HG03025 (cell line): ENCODE measurements at regions not wholly inside any gene's neighbourhood (a gene's known extent, or its start where the extent isn't known, plus 50 kb on each side); places are given as distances from the start of the nearest gene placed in this dataset.

ENCODE experiments used
- ATAC-seq: cut with Tn5 transposase; IDR thresholded peaks from one replicate; pipeline ENCODE4 v1.9.1; 2021; ENCODE audit warnings: mild to moderate bottlenecking, moderate library complexity; ENCODE audit not compliant: unreplicated experiment, low FRiP score

- ATAC-seq, result no peak
Measured at GRCh38 chr21:27671207-27671606, 704.3 kb upstream of the ADAMTS5 start.

DNA sequence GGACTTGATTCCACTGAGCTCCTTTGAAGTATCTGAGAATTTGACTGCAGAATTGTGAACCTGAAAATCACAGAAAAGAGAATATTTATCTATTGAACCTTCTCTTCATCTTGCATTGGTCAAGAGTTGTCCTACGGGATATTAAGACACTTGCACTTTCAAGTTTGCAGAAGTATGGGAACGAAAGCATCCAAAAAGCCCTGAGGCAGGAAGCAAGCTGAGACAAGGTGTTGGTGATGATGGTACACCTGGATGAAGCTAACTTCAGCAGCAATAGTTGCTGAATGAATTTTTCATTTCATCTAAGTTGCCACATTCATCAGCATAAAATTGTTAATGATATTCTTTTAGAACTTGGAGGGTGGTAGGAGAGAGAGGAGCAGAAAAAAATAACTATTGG, 686.6 kb upstream of the ADAMTS5 start:
- no peak for ATAC-seq

GRCh38 chr21:27649762-27650161, 682.9 kb upstream of the ADAMTS5 start:
- no peak for ATAC-seq

- ATAC-seq, result no peak
Measured at GRCh38 chr21:27649323-27649722, 682.4 kb upstream of the ADAMTS5 start.

- ATAC-seq, result no peak
Measured at GRCh38 chr21:27648560-27648959, 681.7 kb upstream of the ADAMTS5 start.

DNA sequence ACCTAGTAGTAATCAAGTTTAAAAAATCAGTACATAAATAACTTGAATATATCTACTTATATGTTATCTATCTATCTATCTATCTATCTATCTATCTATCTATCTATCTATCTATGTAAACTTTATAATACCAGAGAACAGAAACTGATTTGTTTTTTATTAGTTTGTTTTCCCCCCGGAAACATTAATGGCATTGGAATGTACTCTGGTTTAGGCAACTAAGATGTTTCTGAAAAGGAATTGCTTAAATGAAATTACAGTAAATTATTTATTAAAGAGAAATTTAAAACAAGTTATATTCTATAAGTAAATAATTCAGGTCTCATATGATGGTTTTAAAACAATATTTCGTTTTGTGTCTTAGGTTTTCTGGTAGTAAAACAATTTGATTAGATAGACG, 681.0 kb upstream of the ADAMTS5 start:
- no peak for ATAC-seq

GRCh38 chr21:27647401-27647800, 680.5 kb upstream of the ADAMTS5 start:
- ATAC-seq, result no peak

- no peak for ATAC-seq
Measured at GRCh38 chr21:27646691-27647090, 679.8 kb upstream of the ADAMTS5 start.

GRCh38 chr21:27646056-27646455, 679.2 kb upstream of the ADAMTS5 start:
- no peak for ATAC-seq

DNA sequence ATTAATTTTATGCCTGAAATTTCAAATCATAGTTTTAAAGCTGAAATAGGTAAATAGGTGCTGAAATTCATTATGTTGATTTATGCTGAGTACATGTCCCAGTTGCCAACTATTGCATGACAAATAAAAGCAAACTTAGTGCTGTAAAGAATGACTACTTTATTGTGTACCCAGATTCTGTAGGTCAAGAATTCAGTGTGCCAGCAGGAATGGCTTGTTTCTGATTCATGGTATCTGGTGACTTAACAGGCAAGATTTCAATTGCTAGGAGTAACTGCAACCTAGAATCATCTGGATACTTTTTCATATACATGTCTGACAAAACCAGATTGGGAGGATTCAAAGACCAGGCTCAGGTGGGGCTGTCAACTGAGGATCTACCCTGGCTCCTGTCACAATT, 678.4 kb upstream of the ADAMTS5 start:
- ATAC-seq, result no peak

- no peak for ATAC-seq
Measured at GRCh38 chr21:27643326-27643725, 676.4 kb upstream of the ADAMTS5 start.

- ATAC-seq, result no peak
Measured at GRCh38 chr21:27639286-27639685, 672.4 kb upstream of the ADAMTS5 start.

DNA sequence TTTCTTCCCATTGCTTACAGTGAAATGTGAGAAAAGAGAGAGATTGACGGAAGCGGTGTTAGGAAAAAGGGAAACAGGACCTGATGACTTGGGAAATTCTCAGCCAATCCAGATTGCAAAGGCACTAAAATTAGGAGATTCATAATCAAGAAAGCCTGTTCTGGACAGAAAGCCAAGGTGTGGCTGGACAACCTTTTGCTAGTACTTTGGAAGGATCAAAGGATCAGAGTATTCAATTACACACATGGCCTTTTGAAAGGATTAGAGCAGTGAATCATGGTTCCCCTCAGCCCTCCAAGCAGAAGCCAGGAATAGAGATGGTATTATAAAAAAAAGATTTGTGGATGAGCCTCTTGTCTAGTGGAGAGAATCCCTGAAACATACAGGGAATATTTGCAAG, 669.8 kb upstream of the ADAMTS5 start:
- ATAC-seq, result no peak

- ATAC-seq, result no peak
Measured at GRCh38 chr21:27633631-27634030, 666.7 kb upstream of the ADAMTS5 start.

- ATAC-seq, result no peak
Measured at GRCh38 chr21:27631471-27631870, 664.6 kb upstream of the ADAMTS5 start.

DNA sequence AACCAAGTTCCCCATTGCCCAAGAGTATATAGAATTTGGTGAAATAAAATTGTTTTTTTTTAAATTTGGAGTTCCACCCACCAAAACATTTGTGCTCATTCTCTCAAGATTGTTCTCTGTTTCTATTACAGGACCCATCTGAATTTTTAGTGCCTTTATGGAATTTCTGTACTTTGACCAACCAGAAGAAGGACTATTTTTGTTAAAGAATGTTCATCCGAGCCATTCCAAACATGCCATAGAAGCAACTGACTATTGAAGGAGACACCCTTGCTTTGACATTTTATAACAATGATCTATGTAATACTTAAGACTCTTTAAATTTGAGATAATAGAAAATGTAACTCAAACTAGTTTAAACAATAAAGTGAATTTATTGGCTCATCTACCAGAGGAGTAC, 655.7 kb upstream of the ADAMTS5 start:
- no peak for ATAC-seq

DNA sequence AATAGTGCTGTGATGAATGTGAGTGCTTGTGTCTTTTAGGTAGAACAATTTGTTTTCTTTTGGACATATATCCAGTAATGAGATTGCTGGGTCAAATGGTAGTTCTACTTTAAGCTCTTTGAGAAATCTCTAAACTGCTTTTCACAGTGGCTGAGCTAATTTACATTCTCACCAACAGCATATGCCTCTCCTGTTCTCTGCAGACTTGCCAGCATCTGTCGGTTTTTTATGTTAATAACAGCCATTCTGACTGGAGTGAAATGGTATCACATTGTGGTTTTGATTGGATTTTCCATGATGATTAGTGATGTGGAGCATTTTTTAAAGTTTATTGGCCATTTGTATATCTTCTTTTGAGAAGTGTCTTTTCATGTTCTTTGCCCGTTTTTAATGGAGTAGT, 647.3 kb upstream of the ADAMTS5 start:
- no peak for ATAC-seq

DNA sequence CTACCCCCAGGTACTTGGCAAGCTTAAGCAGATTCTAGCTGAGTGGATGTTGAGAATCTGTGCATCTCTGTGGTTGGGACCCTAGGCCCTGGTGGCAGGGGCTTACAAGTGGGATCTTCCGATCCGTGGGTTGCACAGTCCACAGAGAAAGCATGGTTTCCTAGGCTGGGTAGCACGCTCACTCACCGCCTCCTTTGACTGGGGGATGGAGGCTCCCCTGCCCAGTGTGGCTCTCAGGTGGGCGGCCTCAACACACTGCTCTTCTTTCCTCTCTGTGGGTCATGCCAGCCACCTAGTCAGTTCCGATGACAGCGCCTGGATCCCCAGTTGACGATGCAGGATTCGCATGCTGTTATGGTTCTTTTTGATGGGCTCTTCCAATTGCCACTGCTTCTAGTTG, 639.5 kb upstream of the ADAMTS5 start:
- no peak for ATAC-seq

DNA sequence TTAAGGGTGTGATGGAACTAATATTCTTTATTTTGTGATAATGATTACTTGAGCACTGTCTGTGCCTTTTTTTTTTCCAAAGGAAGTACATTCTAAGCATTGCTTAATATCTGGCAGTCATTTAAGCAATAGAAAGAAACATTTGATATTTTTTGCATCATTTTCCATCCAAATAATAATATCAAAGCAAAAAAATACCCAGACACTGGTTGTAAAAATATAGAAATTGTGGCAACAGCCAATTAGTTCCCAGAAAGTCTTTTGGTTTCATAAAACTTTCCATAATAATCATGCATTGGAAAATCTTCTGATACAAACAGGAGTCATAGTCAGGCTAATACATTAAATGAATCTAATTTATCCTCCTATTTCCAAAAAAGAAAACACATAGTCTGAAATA, 629.3 kb upstream of the ADAMTS5 start:
- no peak for ATAC-seq

- no peak for ATAC-seq
Measured at GRCh38 chr21:27595716-27596115, 628.8 kb upstream of the ADAMTS5 start.

DNA sequence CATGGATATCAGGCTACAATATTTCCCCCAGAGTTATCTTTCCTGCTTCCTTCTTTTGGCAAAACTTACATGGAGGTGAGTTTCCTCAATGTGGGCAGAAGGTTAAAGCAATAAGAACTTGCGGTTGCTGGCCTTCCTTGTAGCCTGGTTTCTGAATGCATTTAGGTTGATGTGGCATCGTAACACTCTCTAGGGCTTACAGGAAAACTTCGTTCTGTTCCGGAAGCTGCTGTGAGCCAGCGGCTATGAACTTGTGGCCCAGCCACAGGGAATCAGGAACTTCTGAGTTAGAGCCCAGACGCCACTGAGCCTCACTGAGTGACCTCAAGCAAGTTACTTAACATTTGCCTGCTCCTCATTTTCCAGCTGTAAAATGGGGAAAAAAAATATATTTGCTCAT, 623.4 kb upstream of the ADAMTS5 start:
- no peak for ATAC-seq

- no peak for ATAC-seq
Measured at GRCh38 chr21:27589781-27590180, 622.9 kb upstream of the ADAMTS5 start.

DNA sequence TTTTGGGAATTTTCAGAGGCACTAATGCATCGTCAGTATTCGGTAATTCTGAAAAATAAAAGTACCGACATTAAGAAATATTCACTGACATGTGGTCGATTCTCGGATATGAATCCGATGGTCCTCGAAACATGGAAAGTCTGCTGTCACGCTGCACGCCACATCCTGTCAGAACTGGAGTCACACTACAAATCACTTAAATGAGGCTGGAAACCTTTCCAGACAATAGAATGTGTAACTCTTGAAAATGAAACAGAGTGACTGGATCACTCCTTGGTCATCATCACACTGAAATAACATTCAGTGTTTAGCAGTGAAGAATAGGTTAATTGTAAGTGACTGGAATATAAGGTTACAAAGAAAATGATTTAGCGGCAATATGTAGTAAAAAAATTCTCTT, 620.1 kb upstream of the ADAMTS5 start:
- ATAC-seq, result no peak

- no peak for ATAC-seq
Measured at GRCh38 chr21:27586326-27586725, 619.4 kb upstream of the ADAMTS5 start.
